Natural killer cell treated with Interleukin-12 subunit alpha and Interleukin-12 subunit beta and Interleukin-15 and Interleukin-18, amount 100 ng/mL, for 72 hours (primary cell): ENCODE measurements at regions not wholly inside any gene's neighbourhood (a gene's known extent, or its start where the extent isn't known, plus 50 kb on each side); places are given as distances from the start of the nearest gene placed in this dataset.

Experiments
- ATAC-seq, 2 donors: fragments of 150-1000 bp; cut with Tn5 transposase in 1 of 2; sonication (Bioruptor Pico), chemical (Tn5 transposase) in 1 of 2; 2 replicates each; pipeline ENCODE4 v1.10.0; 2021
- DNase-seq: peaks from one replicate; pipeline ENCODE4 v3.0.0; 2022; ENCODE audit warnings: low spot score
- H3K27ac Mint-ChIP-seq, 2 donors: 1 replicate in 1 of 2; 2 replicates in 1 of 2; pipeline ENCODE4 v1.8.0; 2022; ENCODE audit warnings: mixed read lengths in 2 of 2, mild to moderate bottlenecking in 1 of 2, moderate library complexity in 1 of 2
- H3K27me3 Mint-ChIP-seq, 2 donors: 1 replicate in 1 of 2; 2 replicates in 1 of 2; pipeline ENCODE4 v1.8.0; 2022; ENCODE audit warnings: mixed read lengths in 2 of 2
- H3K36me3 Mint-ChIP-seq: one replicate; pipeline ENCODE4 v1.8.0; 2022; ENCODE audit warnings: mixed read lengths
- H3K4me1 Mint-ChIP-seq, 2 donors: 1 replicate in 1 of 2; 2 replicates in 1 of 2; pipeline ENCODE4 v1.8.0; 2022; ENCODE audit warnings: low read depth in 2 of 2, mixed read lengths in 2 of 2, mild to moderate bottlenecking in 1 of 2
- H3K4me3 Mint-ChIP-seq: one replicate; pipeline ENCODE4 v1.8.0; 2022; ENCODE audit warnings: mixed read lengths
- H3K9me3 Mint-ChIP-seq: 2 replicates; pipeline ENCODE4 v1.8.0; 2022; ENCODE audit warnings: mixed read lengths

- Mint-ChIP-seq H3K27ac (peak overlapping the region in 1 of 2 donors; percentile 74), H3K36me3 (peaks cover 18% of the 10 kb centered on the region), H3K4me1 (peaks cover 24 to 34% of the 10 kb centered on the region in 2 donors), H3K27me3 (no peaks in the 10 kb centered on the region), H3K9me3 (peaks cover 5% of the 10 kb centered on the region), H3K4me3 (peak overlapping the region; percentile 40)
- ATAC-seq (peak; percentile 67 to 74), DNase-seq (no peak)
These were observed 56.8 kb downstream of the IFNG start for GRCh38 chr12:68102731-68103130.

GRCh38 chr12:68102163-68102562, 57.4 kb downstream of the IFNG start:
- Mint-ChIP-seq H3K27me3 (no peaks in the 10 kb centered on the region), H3K9me3 (peaks cover 5% of the 10 kb centered on the region), H3K36me3 (peaks cover 22% of the 10 kb centered on the region), H3K4me1 (peaks cover 30 to 36% of the 10 kb centered on the region in 2 donors), H3K4me3 (peak overlapping the region; percentile 55), H3K27ac (peak overlapping the region in 1 of 2 donors; percentile 74)
- DNase-seq (no peak), ATAC-seq (no peak)

- H3K4me3 Mint-ChIP-seq, result no peak overlapping the region
- H3K27ac Mint-ChIP-seq, result peak overlapping the region; percentile 9 to 94
- ATAC-seq (peak in 1 of 2 donors; percentile 51), DNase-seq (no peak)
- no peaks in the 10 kb centered on the region for H3K27me3 Mint-ChIP-seq
- H3K4me1 Mint-ChIP-seq, result peaks cover 49 to 50% of the 10 kb centered on the region in 2 donors
- peaks cover 28% of the 10 kb centered on the region for H3K36me3 Mint-ChIP-seq
- peaks cover 8% of the 10 kb centered on the region for H3K9me3 Mint-ChIP-seq
These were observed 59.3 kb downstream of the IFNG start for GRCh38 chr12:68100241-68100640.

GRCh38 chr12:68098939-68099338, 60.6 kb downstream of the IFNG start:
- peaks cover 32% of the 10 kb centered on the region for H3K36me3 Mint-ChIP-seq
- H3K4me1 Mint-ChIP-seq, result peaks cover 62 to 63% of the 10 kb centered on the region in 2 donors
- H3K4me3 Mint-ChIP-seq, result peak overlapping the region; percentile 30
- no peak for DNase-seq
- H3K27ac Mint-ChIP-seq, result peak overlapping the region; percentile 93 to 94
- no peaks in the 10 kb centered on the region for H3K27me3 Mint-ChIP-seq
- ATAC-seq, result no peak
- peaks cover 8% of the 10 kb centered on the region for H3K9me3 Mint-ChIP-seq

GRCh38 chr12:68097386-68097785, 62.2 kb downstream of the IFNG start:
- no peak for DNase-seq
- peak overlapping the region; percentile 93 to 94 for H3K27ac Mint-ChIP-seq

GRCh38 chr12:68094645-68095395, 64.7 kb downstream of the IFNG start:
- Mint-ChIP-seq H3K9me3 (peaks cover 12% of the 10 kb centered on the region), H3K4me1 (peaks cover 73 to 89% of the 10 kb centered on the region in 2 donors), H3K27ac (peak overlapping the region; percentile 93 to 94), H3K36me3 (peaks cover 58% of the 10 kb centered on the region), H3K4me3 (peak overlapping the region; percentile 62), H3K27me3 (no peaks in the 10 kb centered on the region)
- peak; percentile 88 to 89 for ATAC-seq
- DNase-seq, result peak; percentile 70

More at GRCh38 chr12:68097386-68097785, 62.2 kb downstream of the IFNG start:
- H3K9me3 Mint-ChIP-seq, result peaks cover 8% of the 10 kb centered on the region
- peaks cover 76 to 78% of the 10 kb centered on the region in 2 donors for H3K4me1 Mint-ChIP-seq
- H3K36me3 Mint-ChIP-seq, result peaks cover 44% of the 10 kb centered on the region
- ATAC-seq, result no peak
- H3K27me3 Mint-ChIP-seq, result no peaks in the 10 kb centered on the region
- H3K4me3 Mint-ChIP-seq, result peak overlapping the region; percentile 62

GRCh38 chr12:68094195-68094594, 65.3 kb downstream of the IFNG start:
- Mint-ChIP-seq H3K27me3 (no peaks in the 10 kb centered on the region), H3K4me1 (peaks cover 78 to 94% of the 10 kb centered on the region in 2 donors), H3K27ac (peak overlapping the region; percentile 93 to 94), H3K36me3 (peaks cover 63% of the 10 kb centered on the region), H3K9me3 (peaks cover 18% of the 10 kb centered on the region), H3K4me3 (peak overlapping the region; percentile 62)
- DNase-seq (peak; percentile 86), ATAC-seq (peak; percentile 89 to 92)

GRCh38 chr12:68092976-68093375, 66.6 kb downstream of the IFNG start:
- peak overlapping the region; percentile 62 for H3K4me3 Mint-ChIP-seq
- no peak for DNase-seq
- H3K27me3 Mint-ChIP-seq, result no peaks in the 10 kb centered on the region
- peaks cover 71 to 87% of the 10 kb centered on the region in 2 donors for H3K4me1 Mint-ChIP-seq
- peaks cover 59% of the 10 kb centered on the region for H3K36me3 Mint-ChIP-seq
- H3K27ac Mint-ChIP-seq, result peak overlapping the region; percentile 93 to 94
- peaks cover 21% of the 10 kb centered on the region for H3K9me3 Mint-ChIP-seq
- no peak for ATAC-seq

GRCh38 chr12:68089101-68089500, 70.4 kb downstream of the IFNG start:
- Mint-ChIP-seq H3K36me3 (peaks cover 58% of the 10 kb centered on the region), H3K27ac (peak overlapping the region; percentile 93 to 94), H3K27me3 (no peaks in the 10 kb centered on the region), H3K4me3 (peak overlapping the region; percentile 63), H3K9me3 (peaks cover 28% of the 10 kb centered on the region), H3K4me1 (peaks cover 62 to 63% of the 10 kb centered on the region in 2 donors)
- no peak for ATAC-seq
- no peak for DNase-seq

- Mint-ChIP-seq H3K4me1 (peaks cover 58 to 62% of the 10 kb centered on the region in 2 donors), H3K9me3 (peaks cover 32% of the 10 kb centered on the region), H3K27ac (peak overlapping the region; percentile 95 to 97), H3K4me3 (no peak overlapping the region), H3K27me3 (no peaks in the 10 kb centered on the region), H3K36me3 (peaks cover 59% of the 10 kb centered on the region)
- ATAC-seq (no peak), DNase-seq (no peak)
These were observed 73.4 kb downstream of the IFNG start for GRCh38 chr12:68086019-68086603.

GRCh38 chr12:68081561-68081960, 78.0 kb downstream of the IFNG start:
- Mint-ChIP-seq H3K9me3 (peaks cover 20% of the 10 kb centered on the region), H3K27me3 (no peaks in the 10 kb centered on the region), H3K36me3 (peaks cover 45% of the 10 kb centered on the region), H3K4me3 (peak overlapping the region; percentile 75), H3K4me1 (peaks cover 79 to 84% of the 10 kb centered on the region in 2 donors), H3K27ac (peak overlapping the region; percentile 95 to 97)
- DNase-seq (peak; percentile 89), ATAC-seq (peak; percentile 92)

- DNase-seq (peak; percentile 89), ATAC-seq (peak; percentile 82 to 83)
- Mint-ChIP-seq H3K4me1 (peaks cover 84 to 85% of the 10 kb centered on the region in 2 donors), H3K9me3 (peaks cover 22% of the 10 kb centered on the region), H3K27ac (peak overlapping the region; percentile 95 to 97), H3K27me3 (no peaks in the 10 kb centered on the region), H3K4me3 (peak overlapping the region; percentile 75), H3K36me3 (peaks cover 50% of the 10 kb centered on the region)
These were observed 79.0 kb downstream of the IFNG start for GRCh38 chr12:68080577-68080976.

GRCh38 chr12:68078737-68079136, 80.8 kb downstream of the IFNG start:
- peaks cover 82 to 88% of the 10 kb centered on the region in 2 donors for H3K4me1 Mint-ChIP-seq
- H3K27me3 Mint-ChIP-seq, result no peaks in the 10 kb centered on the region
- peaks cover 33% of the 10 kb centered on the region for H3K36me3 Mint-ChIP-seq
- DNase-seq (peak; percentile 77), ATAC-seq (peak in 1 of 2 donors; percentile 4)
- H3K4me3 Mint-ChIP-seq, result peak overlapping the region; percentile 78
- peak overlapping the region; percentile 95 to 97 for H3K27ac Mint-ChIP-seq
- H3K9me3 Mint-ChIP-seq, result peaks cover 12% of the 10 kb centered on the region

GRCh38 chr12:68075416-68075815, 84.1 kb downstream of the IFNG start:
- Mint-ChIP-seq H3K27me3 (no peaks in the 10 kb centered on the region), H3K36me3 (peaks cover 20% of the 10 kb centered on the region), H3K27ac (peak overlapping the region; percentile 95 to 97), H3K4me1 (peaks cover 58 to 68% of the 10 kb centered on the region in 2 donors), H3K4me3 (peak overlapping the region; percentile 41), H3K9me3 (peaks cover 5% of the 10 kb centered on the region)
- DNase-seq (no peak), ATAC-seq (no peak)
